H1 (cell line): ENCODE measurements at regions not wholly inside any gene's neighbourhood (a gene's known extent, or its start where the extent isn't known, plus 50 kb on each side); places are given as distances from the start of the nearest gene placed in this dataset.

Source experiments
- CHD2 ChIP-seq: IDR thresholded peaks from 2 replicates; pipeline ENCODE4 v1.6.1; 2012; ENCODE audit warnings: low read length, improper control_type of control experiment
- CTCF ChIP-seq, 3 experiments: IDR thresholded peaks; 1 replicate in 2 of 3; 2 replicates in 1 of 3; pipeline versions ENCODE4 v1.5.1 to v1.6.1; 2011; ENCODE audit warnings: low read length in 3 of 3, mild to moderate bottlenecking in 3 of 3, inconsistent platforms in 2 of 3, low read depth in 1 of 3, moderate library complexity in 1 of 3; ENCODE audit not compliant: insufficient read depth in 1 of 3; ENCODE audit errors: control extremely low read depth in 1 of 3

- TF ChIP-seq CTCF (IDR thresholded peaks at IDR 0.05; ENCODE audit: control extremely low read depth in 1 of 3, insufficient read depth in 1 of 3, low read depth in 1 of 3, low read length in 3 of 3) (no peak), CHD2 (no peak)
Measured at GRCh38 chr11:48880021-48880441, 103.7 kb downstream of the TRIM51G start.
